ENCODE measurements at regions not wholly inside any gene's neighbourhood (a gene's known extent, or its start where the extent isn't known, plus 50 kb on each side); places are given as distances from the start of the nearest gene placed in this dataset.
"Not testable (repeated sequence)": the region's sequence is repeated elsewhere in the genome, so short reads cannot be mapped to it uniquely, and the experiment has no call there.

DNA sequence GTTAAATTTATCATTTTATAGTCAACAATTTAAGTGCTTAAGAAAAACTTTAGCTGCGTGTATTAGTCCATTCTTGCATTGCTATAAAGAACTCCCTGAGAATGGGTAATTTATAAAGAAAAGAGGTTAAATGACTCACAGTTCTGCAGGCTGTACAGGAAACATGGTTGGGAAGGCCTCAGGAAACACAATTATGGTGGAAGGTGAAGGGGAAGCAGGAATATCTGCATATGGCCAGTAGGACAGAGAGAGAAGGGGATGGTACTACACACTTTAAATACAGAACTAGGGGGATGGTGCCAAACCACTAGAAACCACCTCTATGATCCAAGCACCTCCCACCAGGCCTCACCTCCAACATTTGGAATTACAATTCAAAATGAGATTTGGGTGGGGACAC lies 295.5 kb upstream of the PLGLB1 start:
- TF ChIP-seq CTCF, POLR2A (IDR thresholded peaks at IDR 0.05): not testable (repeated sequence)

Measured in lower leg skin (tissue), 3 donors.